Astrocyte (in vitro differentiated cells and primary cell): ENCODE measurements at regions not wholly inside any gene's neighbourhood (a gene's known extent, or its start where the extent isn't known, plus 50 kb on each side); places are given as distances from the start of the nearest gene placed in this dataset.

Source experiments
- EZH2 ChIP-seq: IDR thresholded peaks from 2 replicates; pipeline ENCODE4 v1.6.1; 2012; ENCODE audit warnings: mild to moderate bottlenecking, low read length, inconsistent platforms; ENCODE audit not compliant: insufficient read depth
- TF ChIP-seq, protein P1 (sequence below): IDR thresholded peaks from 2 replicates; pipeline ENCODE4 v1.5.1; 2011; ENCODE audit warnings: low read depth, mild to moderate bottlenecking, inconsistent platforms, low read length, moderate library complexity; ENCODE audit not compliant: insufficient read depth

DNA sequence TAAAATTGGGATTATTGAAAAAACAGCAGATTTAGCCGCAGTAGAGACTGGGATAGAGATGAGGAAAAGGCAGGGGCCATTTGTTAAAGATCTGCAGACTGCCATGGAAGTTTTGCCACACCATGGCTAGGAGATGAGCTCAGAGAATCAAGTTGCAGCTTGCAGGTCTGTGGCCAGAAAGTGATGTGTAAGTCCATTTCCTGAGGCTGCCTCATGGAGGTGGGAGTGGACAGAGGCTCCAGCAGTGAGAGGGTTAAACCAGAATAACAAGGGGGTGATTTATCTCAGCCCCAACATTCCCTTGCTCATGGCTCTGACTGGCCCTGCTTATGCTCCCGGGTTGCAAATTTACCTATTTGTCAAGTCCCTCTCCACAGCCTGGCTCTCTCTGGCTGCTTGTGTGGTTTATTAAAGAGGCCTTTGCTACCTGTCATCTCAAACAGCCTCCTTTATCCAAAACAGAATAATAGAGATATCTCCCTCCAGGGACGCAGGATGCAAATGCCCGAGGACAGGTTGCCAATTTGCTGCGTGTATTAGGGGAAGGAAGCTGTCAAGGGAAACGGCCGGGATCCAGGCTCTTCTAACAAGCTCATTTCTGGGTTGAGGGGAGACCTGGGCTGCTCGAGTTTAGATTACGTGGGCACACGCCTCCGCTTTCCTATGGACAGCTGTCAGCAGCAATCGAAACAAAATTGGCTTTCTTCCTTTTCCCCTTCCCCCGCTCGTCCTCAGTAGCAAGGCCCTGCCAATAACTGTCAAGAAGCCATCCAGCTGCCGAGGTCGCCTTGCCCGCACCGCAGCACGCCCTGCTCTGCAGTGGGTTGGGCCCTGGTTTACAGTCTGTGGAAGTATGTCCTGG, 72.8 kb upstream of the PITX1 start:
- TF ChIP-seq, protein P1, sequence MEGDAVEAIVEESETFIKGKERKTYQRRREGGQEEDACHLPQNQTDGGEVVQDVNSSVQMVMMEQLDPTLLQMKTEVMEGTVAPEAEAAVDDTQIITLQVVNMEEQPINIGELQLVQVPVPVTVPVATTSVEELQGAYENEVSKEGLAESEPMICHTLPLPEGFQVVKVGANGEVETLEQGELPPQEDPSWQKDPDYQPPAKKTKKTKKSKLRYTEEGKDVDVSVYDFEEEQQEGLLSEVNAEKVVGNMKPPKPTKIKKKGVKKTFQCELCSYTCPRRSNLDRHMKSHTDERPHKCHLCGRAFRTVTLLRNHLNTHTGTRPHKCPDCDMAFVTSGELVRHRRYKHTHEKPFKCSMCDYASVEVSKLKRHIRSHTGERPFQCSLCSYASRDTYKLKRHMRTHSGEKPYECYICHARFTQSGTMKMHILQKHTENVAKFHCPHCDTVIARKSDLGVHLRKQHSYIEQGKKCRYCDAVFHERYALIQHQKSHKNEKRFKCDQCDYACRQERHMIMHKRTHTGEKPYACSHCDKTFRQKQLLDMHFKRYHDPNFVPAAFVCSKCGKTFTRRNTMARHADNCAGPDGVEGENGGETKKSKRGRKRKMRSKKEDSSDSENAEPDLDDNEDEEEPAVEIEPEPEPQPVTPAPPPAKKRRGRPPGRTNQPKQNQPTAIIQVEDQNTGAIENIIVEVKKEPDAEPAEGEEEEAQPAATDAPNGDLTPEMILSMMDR = no peak
- TF ChIP-seq EZH2 = no peak
